GM03348 (cell line): ENCODE measurements at regions not wholly inside any gene's neighbourhood (a gene's known extent, or its start where the extent isn't known, plus 50 kb on each side); places are given as distances from the start of the nearest gene placed in this dataset.
A peak's percentile ranks its signal among the peaks of the same experiment; 100 is the strongest.

Experiments
- DNase-seq: peaks from one replicate; pipeline ENCODE4 v3.0.0; 2012; ENCODE audit warnings: low spot score

GRCh38 chr2:120548627-120549608 is 186.8 kb upstream of the GLI2 start:
- DNase-seq = no peak

GRCh38 chr2:120549841-120550240 is 185.8 kb upstream of the GLI2 start:
- DNase-seq = no peak

GRCh38 chr2:120550282-120550681 is 185.4 kb upstream of the GLI2 start:
- DNase-seq = no peak

DNA sequence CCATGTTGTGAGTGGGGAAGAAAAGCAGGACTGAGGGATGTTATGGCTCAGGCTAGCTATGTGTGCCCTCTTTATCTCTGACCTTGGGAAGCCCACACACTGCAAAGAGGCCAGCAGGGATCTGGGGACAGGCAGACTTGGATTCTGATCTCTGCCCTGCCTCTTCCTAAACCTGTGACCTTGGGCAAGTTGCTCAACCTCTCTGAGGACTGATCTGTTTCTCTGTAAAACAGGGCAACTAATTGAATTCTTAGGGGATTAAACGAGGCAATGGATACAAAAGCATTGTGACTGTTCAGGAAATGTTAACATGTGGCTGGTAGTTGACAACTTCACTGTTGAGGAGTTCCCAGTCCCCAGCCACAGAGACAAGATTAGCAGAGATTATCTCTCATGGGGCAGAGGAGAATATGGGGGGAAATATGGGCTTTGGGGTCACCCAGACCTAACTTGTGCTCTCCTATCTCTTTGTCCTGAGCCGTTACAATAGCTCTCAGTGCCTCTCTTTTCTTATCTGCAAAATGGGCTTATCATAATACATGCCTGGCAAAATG is 184.7 kb upstream of the GLI2 start:
- no peak for DNase-seq

- DNase-seq = no peak
Measured at GRCh38 chr2:120551522-120551921, 184.1 kb upstream of the GLI2 start.

- no peak for DNase-seq
Measured at GRCh38 chr2:120552079-120552478, 183.6 kb upstream of the GLI2 start.

DNA sequence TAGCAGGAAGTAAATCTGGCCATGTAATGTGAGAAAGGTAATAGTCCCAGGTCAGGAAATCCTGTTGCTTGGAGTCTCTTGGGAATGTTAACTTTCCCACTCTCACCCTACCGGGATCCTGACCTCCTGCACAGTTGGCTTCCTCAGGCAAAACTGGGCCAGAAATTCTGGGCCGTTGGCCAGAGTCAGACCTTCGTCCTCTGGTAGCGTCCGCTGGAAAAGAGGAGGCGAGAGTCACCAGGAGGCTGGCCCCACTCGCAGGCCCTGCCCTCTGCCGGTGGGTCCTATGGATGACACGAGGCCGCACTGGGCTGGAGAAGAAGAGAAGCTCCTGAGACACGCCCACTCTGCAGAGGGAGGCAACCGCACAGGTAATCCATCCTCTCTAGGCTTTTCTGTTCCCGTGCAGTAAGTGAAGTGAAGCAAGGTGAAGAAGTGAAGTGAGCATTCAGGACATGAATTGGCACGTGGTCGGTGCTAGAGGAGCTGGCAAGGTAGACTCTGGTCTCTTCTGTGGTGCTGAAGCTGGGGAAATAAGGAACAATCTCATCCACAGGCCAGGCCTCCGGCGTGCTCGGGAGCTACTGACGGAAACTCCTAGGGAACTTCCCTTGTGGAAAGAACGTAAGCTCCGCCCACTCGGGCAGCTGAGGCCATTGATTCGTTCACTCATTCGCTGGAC is 182.7 kb upstream of the GLI2 start:
- no peak for DNase-seq

GRCh38 chr2:120554625-120555032 is 181.0 kb upstream of the GLI2 start:
- no peak for DNase-seq

GRCh38 chr2:120555092-120555491 is 180.6 kb upstream of the GLI2 start:
- no peak for DNase-seq

GRCh38 chr2:120556911-120557310 is 178.8 kb upstream of the GLI2 start:
- DNase-seq = no peak

DNA sequence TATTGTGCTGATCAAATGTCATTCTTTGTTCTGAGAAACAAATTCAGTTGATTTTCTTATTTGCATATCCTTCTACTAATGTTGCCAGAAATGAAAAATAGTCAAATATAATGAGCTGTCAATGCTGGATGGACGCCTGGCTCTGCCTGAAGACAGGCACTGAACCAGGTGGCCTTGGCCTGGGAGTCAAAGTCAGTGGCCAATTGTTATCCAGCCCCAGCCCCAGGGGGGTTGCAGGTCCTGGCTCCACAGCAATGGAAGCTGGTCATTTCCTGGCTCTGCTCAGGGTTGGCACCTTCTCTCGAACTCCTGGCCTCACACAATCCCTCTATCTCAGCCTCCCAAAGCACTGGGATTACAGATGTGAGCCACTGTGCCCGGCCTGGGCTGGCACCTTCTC is 176.8 kb upstream of the GLI2 start:
- peak; percentile 41 for DNase-seq

DNA sequence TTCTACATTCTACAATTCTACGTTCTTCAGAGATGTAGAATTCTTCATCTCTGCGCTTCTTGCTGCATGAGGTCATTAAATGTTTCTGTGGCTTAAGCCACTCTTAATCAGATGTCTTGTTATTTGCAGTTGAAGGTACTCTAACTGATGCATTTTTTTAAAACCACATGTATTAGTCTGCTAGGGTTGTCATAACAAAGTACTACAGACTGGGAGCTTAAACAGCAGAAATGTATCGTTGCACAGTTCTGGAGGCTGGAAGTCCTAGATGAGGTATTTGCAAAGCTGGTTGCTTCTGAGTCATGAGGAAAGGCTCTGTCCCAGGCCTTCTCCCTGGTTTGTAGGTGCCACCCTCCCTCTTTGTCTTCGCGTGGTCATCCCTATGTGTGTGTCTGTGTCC is 176.3 kb upstream of the GLI2 start:
- peak; percentile 87 for DNase-seq

- DNase-seq = no peak
Measured at GRCh38 chr2:120560330-120560729, 175.3 kb upstream of the GLI2 start.

GRCh38 chr2:120561379-120562035 is 174.2 kb upstream of the GLI2 start:
- no peak for DNase-seq

DNA sequence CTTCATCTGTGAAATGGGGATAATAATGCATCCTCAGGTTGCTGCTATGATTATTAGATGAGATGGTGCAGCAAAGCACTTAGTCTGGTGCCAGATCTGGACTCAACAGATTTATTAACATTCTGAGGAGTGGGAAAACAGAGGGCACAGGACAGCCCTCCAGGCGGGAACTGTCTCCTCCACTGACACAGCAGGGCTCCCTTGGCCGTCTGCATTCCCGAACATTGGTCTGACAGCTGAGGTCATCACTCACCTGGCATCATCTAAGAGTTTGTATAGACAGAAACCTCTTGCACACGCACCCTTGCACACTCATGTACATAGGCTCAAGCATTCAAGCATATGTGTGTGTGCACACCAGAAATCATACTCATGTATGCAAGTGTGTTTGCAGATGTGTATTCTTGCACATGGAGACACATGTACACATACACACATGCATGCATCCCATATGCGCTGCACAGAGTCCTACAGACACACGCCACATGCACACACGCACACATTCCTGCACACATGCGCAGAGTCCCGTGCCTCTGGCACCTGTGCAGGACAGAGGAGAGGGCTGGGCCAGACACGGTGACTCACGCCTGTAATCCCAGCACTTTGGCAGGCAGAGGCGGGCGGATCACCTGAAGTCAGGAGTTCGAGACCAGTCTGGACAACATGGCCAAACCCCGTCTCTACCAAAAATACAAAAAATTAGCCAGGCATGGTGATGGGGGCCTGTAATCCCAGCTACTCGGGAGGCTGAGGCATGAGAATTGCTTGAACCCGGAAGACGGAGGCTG is 173.3 kb upstream of the GLI2 start:
- DNase-seq = no peak

GRCh38 chr2:120563616-120564015 is 172.1 kb upstream of the GLI2 start:
- no peak for DNase-seq

GRCh38 chr2:120564213-120565094 is 171.2 kb upstream of the GLI2 start:
- no peak for DNase-seq

DNA sequence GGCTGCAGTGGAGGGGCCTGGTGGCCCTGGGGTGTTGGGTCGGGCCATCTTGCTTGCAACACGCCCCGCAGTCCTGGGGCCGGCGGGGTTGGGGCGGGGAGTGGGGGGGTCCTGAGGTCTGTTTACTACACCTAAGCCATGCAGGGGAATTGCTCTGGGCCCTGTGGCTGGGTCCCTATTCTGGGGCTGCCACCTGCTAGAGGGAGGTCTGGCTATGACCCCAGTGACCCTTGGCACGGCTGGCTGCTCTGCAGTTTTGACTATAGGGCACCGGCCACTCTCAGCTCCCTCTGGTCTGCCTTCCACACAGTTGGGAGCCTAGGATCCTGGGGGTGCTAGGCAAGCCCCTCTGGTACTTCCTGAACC is 170.6 kb upstream of the GLI2 start:
- DNase-seq = no peak

DNA sequence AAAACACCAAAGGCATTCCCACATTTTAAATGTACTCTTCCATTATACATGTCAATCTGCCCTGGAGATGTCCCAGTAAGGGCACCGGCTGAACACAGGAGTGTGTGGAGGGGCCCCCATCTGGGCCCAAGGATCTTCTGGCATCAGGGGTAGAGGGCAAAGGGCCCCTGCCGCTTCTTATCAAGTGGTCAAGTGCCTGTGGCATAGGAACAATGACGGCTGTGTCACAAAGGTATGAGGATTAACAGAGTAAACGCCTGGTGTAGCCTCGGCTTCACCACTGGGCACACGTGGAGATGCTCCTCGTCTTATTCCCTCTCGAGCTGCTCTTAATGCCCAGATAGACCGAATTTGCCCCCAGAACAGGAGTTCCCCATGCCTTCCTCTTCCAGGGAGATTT is 169.7 kb upstream of the GLI2 start:
- DNase-seq = no peak

- DNase-seq = no peak
Measured at GRCh38 chr2:120566331-120567035, 169.2 kb upstream of the GLI2 start.
